SK-N-SH (cell line): ENCODE measurements at regions not wholly inside any gene's neighbourhood (a gene's known extent, or its start where the extent isn't known, plus 50 kb on each side); places are given as distances from the start of the nearest gene placed in this dataset.

Source experiments
- CTCF ChIA-PET: fragments of 300-600, 350-600 bp; formaldehyde crosslinking; extraction: SDS; loops from one replicate; lab custom pipeline; 2021; lab: Yijun Ruan, JAX
- POLR2A ChIA-PET: fragments of 350-600 bp; sonication (Branson Sonifier 250); formaldehyde crosslinking; extraction: SDS; loops from one replicate; lab custom pipeline; 2020; ENCODE audit warnings: antibody characterized with exemption, inconsistent platforms; lab: Yijun Ruan, JAX
- DNase-seq: peaks from one replicate; pipeline ENCODE4 v3.0.0; 2012
- H2AFZ ChIP-seq: fragments of 200-600 bp; sonication (generic); 2 replicates; pipeline ENCODE4 v1.8.1; 2016; ENCODE audit warnings: antibody characterized with exemption, mild to moderate bottlenecking, low read depth
- H3F3A ChIP-seq: fragments of 200-600 bp; sonication (generic); replicated peaks from 2 replicates; pipeline ENCODE3; 2016; ENCODE audit warnings: antibody characterized with exemption, mild to moderate bottlenecking; ENCODE audit not compliant: insufficient read depth
- H3K27ac ChIP-seq, 2 experiments: fragments of 200-500 bp in 1 of 2; fragments of 200-600 bp in 1 of 2; sonication (Bioruptor generic) in 1 of 2; sonication (generic), shearing (Covaris generic) in 1 of 2; 2 replicates each; pipeline versions ENCODE4 v1.5.1 to v1.6.1; 2014 to 2016; ENCODE audit warnings: low read depth in 2 of 2, inconsistent platforms in 1 of 2, low read length in 1 of 2, mild to moderate bottlenecking in 1 of 2, mixed read lengths in 1 of 2
- H3K27me3 ChIP-seq: fragments of 200-600 bp; sonication (generic), shearing (Covaris generic); 2 replicates; pipeline ENCODE4 v1.6.1; 2016; ENCODE audit warnings: mixed run types; ENCODE audit not compliant: insufficient read depth
- H3K36me3 ChIP-seq, 2 experiments: fragments of 200-500 bp in 1 of 2; fragments of 200-600 bp in 1 of 2; sonication (Bioruptor generic) in 1 of 2; sonication (generic) in 1 of 2; replicated peaks in 1 of 2; 2 replicates each; pipeline versions ENCODE3 to v1.5.1; 2014 to 2016; ENCODE audit warnings: low read length in 1 of 2, mild to moderate bottlenecking in 1 of 2; ENCODE audit not compliant: insufficient read depth in 2 of 2, control insufficient read depth in 1 of 2
- H3K4me1 ChIP-seq, 2 experiments: fragments of 200-500 bp in 1 of 2; fragments of 200-600 bp in 1 of 2; sonication (Bioruptor generic) in 1 of 2; sonication (generic), shearing (Covaris generic) in 1 of 2; 2 replicates each; pipeline versions ENCODE4 v1.5.1 to v1.6.1; 2014 to 2016; ENCODE audit warnings: low read depth in 1 of 2, low read length in 1 of 2, mixed run types in 1 of 2; ENCODE audit not compliant: insufficient read depth in 2 of 2, control insufficient read depth in 1 of 2
- H3K4me2 ChIP-seq: fragments of 200-600 bp; sonication (generic), shearing (Covaris generic); 2 replicates; pipeline ENCODE4 v1.6.1; 2017; ENCODE audit warnings: mixed run types
- H3K4me3 ChIP-seq, 2 experiments: fragments of 200-500 bp in 1 of 2; fragments of 200-600 bp in 1 of 2; sonication (Bioruptor generic) in 1 of 2; sonication (generic), shearing (Covaris generic) in 1 of 2; 2 replicates each; pipeline versions ENCODE4 v1.5.1 to v1.8.1; 2014 to 2016; ENCODE audit warnings: low read depth in 2 of 2, inconsistent platforms in 1 of 2, low read length in 1 of 2, mild to moderate bottlenecking in 1 of 2, mixed read lengths in 1 of 2, moderate library complexity in 1 of 2
- H3K79me2 ChIP-seq: fragments of 200-600 bp; sonication (generic); 2 replicates; pipeline ENCODE4 v1.8.1; 2017; ENCODE audit warnings: mild to moderate bottlenecking; ENCODE audit not compliant: insufficient read depth
- H3K9ac ChIP-seq: fragments of 200-600 bp; sonication (generic); 2 replicates; pipeline ENCODE4 v1.6.1; 2017; ENCODE audit warnings: mixed run types
- H3K9me2 ChIP-seq: fragments of 200-600 bp; sonication (generic); 2 replicates; pipeline ENCODE4 v1.6.1; 2017; ENCODE audit warnings: mixed run types
- H3K9me3 ChIP-seq: fragments of 200-600 bp; sonication (generic); 2 replicates; pipeline ENCODE4 v1.6.1; 2017; ENCODE audit warnings: mixed run types, mild to moderate bottlenecking, moderate library complexity
- H4K20me1 ChIP-seq: fragments of 200-600 bp; sonication (generic); 2 replicates; pipeline ENCODE4 v1.6.1; 2017; ENCODE audit warnings: mild to moderate bottlenecking, mixed run types; ENCODE audit not compliant: insufficient read depth
- ELF1 ChIP-seq: IDR thresholded peaks from 2 replicates; pipeline ENCODE4 v1.4.0; 2012
- EP300 ChIP-seq, 2 experiments: IDR thresholded peaks; 2 replicates each; pipeline versions ENCODE4 v1.4.0 to v1.6.1; 2012; ENCODE audit warnings: borderline replicate concordance in 1 of 2, low read depth in 1 of 2, low read length in 1 of 2
- EZH2phosphoT487 ChIP-seq: fragments of 200-600 bp; sonication (generic); IDR thresholded peaks from 2 replicates; pipeline ENCODE4 v1.6.1; 2017; ENCODE audit warnings: low read depth, mixed run types, mild to moderate bottlenecking, antibody characterized with exemption, moderate library complexity, borderline replicate concordance
- FOSL2 ChIP-seq: IDR thresholded peaks from 2 replicates; pipeline ENCODE4 v1.4.0; 2012; ENCODE audit warnings: low read depth, mild to moderate bottlenecking, moderate library complexity, borderline replicate concordance
- FOXM1 ChIP-seq: IDR thresholded peaks from 2 replicates; pipeline ENCODE4 v1.4.0; 2012; ENCODE audit warnings: low read depth, mild to moderate bottlenecking
- GABPA ChIP-seq: IDR thresholded peaks from 2 replicates; pipeline ENCODE4 v1.4.0; 2012; ENCODE audit warnings: low read depth, mild to moderate bottlenecking
- IRF3 ChIP-seq: fragments of 150-350 bp; IDR thresholded peaks from 2 replicates; pipeline ENCODE4 v1.6.1; 2016; ENCODE audit warnings: mild to moderate bottlenecking, low read depth, low read length
- MAX ChIP-seq: IDR thresholded peaks from 2 replicates; pipeline ENCODE4 v1.4.0; 2012; ENCODE audit warnings: low read depth
- MXI1 ChIP-seq: IDR thresholded peaks from 2 replicates; pipeline ENCODE4 v1.6.1; 2012; ENCODE audit warnings: mild to moderate bottlenecking, low read depth, low read length, improper control_type of control experiment
- NRF1 ChIP-seq: IDR thresholded peaks from 2 replicates; pipeline ENCODE4 v1.6.1; 2012; ENCODE audit warnings: low read depth, mild to moderate bottlenecking, low read length
- PBX3 ChIP-seq: IDR thresholded peaks from 2 replicates; pipeline ENCODE4; 2012
- POLR2AphosphoS5 ChIP-seq: IDR thresholded peaks from 2 replicates; pipeline ENCODE4 v1.6.1; 2012; ENCODE audit warnings: low read depth, low read length
- RAD21 ChIP-seq: IDR thresholded peaks from 2 replicates; pipeline ENCODE4 v1.6.1; 2012; ENCODE audit warnings: mild to moderate bottlenecking, low read length
- RCOR1 ChIP-seq: fragments of 150-350 bp; IDR thresholded peaks from 2 replicates; pipeline ENCODE4 v1.6.1; 2017; ENCODE audit warnings: antibody characterized with exemption, low read length
- RFX5 ChIP-seq: IDR thresholded peaks from 2 replicates; pipeline ENCODE4 v1.6.1; 2012; ENCODE audit warnings: mild to moderate bottlenecking, improper control_type of control experiment, low read length
- RXRA ChIP-seq: IDR thresholded peaks from 2 replicates; pipeline ENCODE4 v1.4.0; 2012; ENCODE audit warnings: low read depth, mild to moderate bottlenecking, borderline replicate concordance
- SMC3 ChIP-seq: IDR thresholded peaks from 2 replicates; pipeline ENCODE4 v1.6.1; 2012; ENCODE audit warnings: low read depth, low read length, improper control_type of control experiment
- TAF1 ChIP-seq: IDR thresholded peaks from 2 replicates; pipeline ENCODE4 v1.6.1; 2012; ENCODE audit warnings: low read depth, mild to moderate bottlenecking, low read length, moderate library complexity, borderline replicate concordance
- TCF12 ChIP-seq: IDR thresholded peaks from 2 replicates; pipeline ENCODE4 v1.4.0; 2012
- USF2 ChIP-seq: fragments of 150-350 bp; IDR thresholded peaks from 2 replicates; pipeline ENCODE4 v1.6.1; 2017; ENCODE audit warnings: antibody characterized with exemption, low read length, low read depth, borderline replicate concordance
- YY1 ChIP-seq: IDR thresholded peaks from 2 replicates; pipeline ENCODE4 v1.4.0; 2012; ENCODE audit warnings: low read depth, mild to moderate bottlenecking
- WGBS: methylation state at CpG from one replicate; pipeline ENCODE4 v1.1.6; 2017; ENCODE audit warnings: low lambda C conversion rate; 5-methylcytosine and 5-hydroxymethylcytosine counted together

GRCh38 chr9:108181441-108181840 is 674.3 kb downstream of the ACTL7B start:
- no peaks in the 10 kb centered on the region for H3F3A ChIP-seq
- H3K9ac ChIP-seq, result no peak overlapping the region
- H3K9me3 ChIP-seq, result no peaks in the 10 kb centered on the region
- no peaks in the 10 kb centered on the region for H3K9me2 ChIP-seq
- TF ChIP-seq RCOR1 (no peak), MXI1 (no peak), ELF1 (no peak), NRF1 (no peak), IRF3 (no peak), PBX3 (no peak), POLR2AphosphoS5 (no peak), USF2 (no peak), EP300 (IDR thresholded peaks at IDR 0.05; ENCODE audit: borderline replicate concordance in 1 of 2, low read depth in 1 of 2, low read length in 1 of 2) (no peak), FOXM1 (no peak), SMC3 (no peak), RFX5 (no peak), RAD21 (no peak), MAX (no peak), FOSL2 (no peak), EZH2phosphoT487 (no peak)
- H2AFZ ChIP-seq, result no peak overlapping the region
- H3K36me3 ChIP-seq, result no peaks in the 10 kb centered on the region
- no peak overlapping the region for H3K4me2 ChIP-seq
- DNase-seq, result no peak
- CTCF ChIA-PET, result interaction anchor here (0.6 kb wide), 1 partner anchor 247 kb away, joined by 3 read pairs; no protein-coding TSS in a partner anchor
- no peaks in the 10 kb centered on the region for H3K4me1 ChIP-seq
- POLR2A ChIA-PET, result no interaction called here
- no peak overlapping the region for H3K4me3 ChIP-seq
- H3K79me2 ChIP-seq, result no peaks in the 10 kb centered on the region
- whole genome bisulfite sequencing, result 50% methylated on average over 1 of the region's 2 CpGs
- H3K27me3 ChIP-seq, result no peaks in the 10 kb centered on the region; the same call in 1 of the 2 replicates
- H4K20me1 ChIP-seq, result no peaks in the 10 kb centered on the region
- no peak overlapping the region for H3K27ac ChIP-seq

GRCh38 chr9:108180541-108180940 is 675.2 kb downstream of the ACTL7B start:
- Histone ChIP-seq H3K4me3 (no peak overlapping the region), H3K27me3 (no peaks in the 10 kb centered on the region; the same call in 1 of the 2 replicates), H3K27ac (no peak overlapping the region), H3K9me3 (no peaks in the 10 kb centered on the region), H3K4me1 (no peaks in the 10 kb centered on the region), H4K20me1 (no peaks in the 10 kb centered on the region), H3K4me2 (no peak overlapping the region), H2AFZ (no peak overlapping the region), H3K9me2 (no peaks in the 10 kb centered on the region), H3K9ac (no peak overlapping the region), H3K79me2 (no peaks in the 10 kb centered on the region), H3K36me3 (no peaks in the 10 kb centered on the region), H3F3A (no peaks in the 10 kb centered on the region)
- DNase-seq, result no peak
- TF ChIP-seq TCF12 (no peak), RXRA (no peak), NRF1 (no peak), GABPA (no peak), TAF1 (no peak), YY1 (no peak), RFX5 (no peak)
- POLR2A ChIA-PET, result no interaction called here
- CTCF ChIA-PET, result no interaction called here
- WGBS, result 17% methylated on average over 1 of the region's 1 CpG
